ENCODE measurements at regions not wholly inside any gene's neighbourhood (a gene's known extent, or its start where the extent isn't known, plus 50 kb on each side); places are given as distances from the start of the nearest gene placed in this dataset.
"Not testable (repeated sequence)": the region's sequence is repeated elsewhere in the genome, so short reads cannot be mapped to it uniquely, and the experiment has no call there.

GRCh38 chr22:18356326-18356725 is 161.6 kb downstream of the GGTLC3 start:
- DNase-seq = peak; percentile 22
- intact Hi-C loops (cut with DNase I) = not testable (repeated sequence)

More at GRCh38 chr22:18356326-18356725, 161.6 kb downstream of the GGTLC3 start:
- ATAC-seq (ENCODE audit: poor library complexity) = not testable (repeated sequence)

Data from Right ventricle myocardium superior (tissue), 1 donor.